OCI-LY1 (cell line): ENCODE measurements at regions not wholly inside any gene's neighbourhood (a gene's known extent, or its start where the extent isn't known, plus 50 kb on each side); places are given as distances from the start of the nearest gene placed in this dataset.

Experiments used
- CTCF ChIP-seq: fragments of 200-600 bp; sonication (generic), shearing (Covaris generic); IDR thresholded peaks from 2 replicates; pipeline ENCODE4 v1.5.1; 2017; ENCODE audit warnings: mild to moderate bottlenecking, antibody characterized with exemption, low read length, moderate library complexity, mixed read lengths
- EZH2 ChIP-seq: fragments of 200-600 bp; sonication (generic), shearing (Covaris generic); IDR thresholded peaks from 2 replicates; pipeline ENCODE4 v1.8.0; 2017; ENCODE audit warnings: borderline replicate concordance, mixed run types, mild to moderate bottlenecking, antibody characterized with exemption, low read length, moderate library complexity, mixed read lengths

- TF ChIP-seq CTCF (no peak), EZH2 (no peak)
Observed at GRCh38 chr10:124287791-124288190, 130.9 kb downstream of the OAT start.
